ENCODE measurements at regions not wholly inside any gene's neighbourhood (a gene's known extent, or its start where the extent isn't known, plus 50 kb on each side); places are given as distances from the start of the nearest gene placed in this dataset.
A peak's percentile ranks its signal among the peaks of the same experiment; 100 is the strongest.
"Not testable (repeated sequence)": the region's sequence is repeated elsewhere in the genome, so short reads cannot be mapped to it uniquely, and the experiment has no call there.

GRCh38 chr2:111309231-111310075, 188.7 kb downstream of the BCL2L11 start:
- not testable (repeated sequence) for H3K36me3 ChIP-seq (replicated peaks; ENCODE audit: insufficient read depth, low read depth); H2AFZ ChIP-seq; H3K4me2 ChIP-seq; H3K4me1 ChIP-seq (ENCODE audit: insufficient read depth); H3K9me2 ChIP-seq (replicated peaks; ENCODE audit: insufficient read depth); DNase-seq (ENCODE audit: low spot score); H3K4me3 ChIP-seq; H3K27ac ChIP-seq; H3K27me3 ChIP-seq; H4K20me1 ChIP-seq (ENCODE audit: insufficient read depth, poor library complexity, severe bottlenecking); H3K79me2 ChIP-seq; H3K9me3 ChIP-seq (ENCODE audit: low read depth)
- WGBS (ENCODE audit: low lambda C conversion rate, missing lambda C conversion rate) = 79% methylated on average over 5 of the region's 6 CpGs

DNA sequence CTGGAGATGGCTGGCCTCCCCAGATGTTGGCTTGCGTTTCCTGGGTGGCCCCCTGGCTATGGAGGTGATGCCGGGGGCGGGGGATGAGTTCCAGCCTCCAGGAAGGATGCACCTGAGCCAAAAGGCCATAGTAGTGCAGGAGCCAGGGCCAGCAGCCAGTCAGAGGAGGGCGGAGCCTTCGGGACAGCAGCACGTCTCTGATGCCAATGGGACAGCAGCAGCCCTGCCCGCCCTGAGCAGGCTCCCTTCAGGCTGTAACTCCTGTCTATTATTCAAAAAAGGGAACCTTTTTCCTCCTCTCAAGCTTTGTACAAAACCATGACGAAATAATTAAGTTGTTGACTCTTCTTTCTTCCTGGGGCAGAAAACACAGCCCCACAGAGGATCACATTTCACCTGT, 189.7 kb downstream of the BCL2L11 start:
- H2AFZ ChIP-seq; H3K27me3 ChIP-seq; H3K36me3 ChIP-seq (replicated peaks; ENCODE audit: insufficient read depth, low read depth); H3K4me1 ChIP-seq (ENCODE audit: insufficient read depth); H3K27ac ChIP-seq; H3K9me3 ChIP-seq (ENCODE audit: low read depth); H4K20me1 ChIP-seq (ENCODE audit: insufficient read depth, poor library complexity, severe bottlenecking); DNase-seq (ENCODE audit: low spot score); H3K9me2 ChIP-seq (replicated peaks; ENCODE audit: insufficient read depth); H3K4me2 ChIP-seq; H3K79me2 ChIP-seq; H3K4me3 ChIP-seq: not testable (repeated sequence)
- 74% methylated on average over 6 of the region's 8 CpGs for WGBS (ENCODE audit: low lambda C conversion rate, missing lambda C conversion rate)

DNA sequence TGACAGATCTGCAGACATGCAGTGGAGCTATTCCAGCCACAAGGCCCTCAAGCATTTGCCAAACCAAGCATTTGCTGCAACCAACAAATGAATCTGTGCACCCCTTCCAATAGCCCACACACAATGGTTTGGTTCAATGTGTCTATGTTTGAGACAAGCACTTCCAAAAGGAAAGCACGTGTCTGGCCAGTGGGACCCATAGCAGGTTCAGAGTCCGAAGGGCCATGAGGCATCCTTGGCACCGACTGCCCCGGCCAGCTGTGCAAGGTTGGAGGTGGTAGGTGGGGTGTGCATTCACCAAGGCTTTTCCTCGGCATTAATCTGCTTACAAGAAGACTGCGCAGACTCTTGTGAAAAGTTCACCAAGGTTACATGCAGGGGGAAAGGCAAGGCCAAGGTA, 190.9 kb downstream of the BCL2L11 start:
- H3K36me3 ChIP-seq (replicated peaks; ENCODE audit: insufficient read depth, low read depth); H3K9me3 ChIP-seq (ENCODE audit: low read depth); H4K20me1 ChIP-seq (ENCODE audit: insufficient read depth, poor library complexity, severe bottlenecking); H2AFZ ChIP-seq; H3K4me2 ChIP-seq; H3K27me3 ChIP-seq; H3K4me3 ChIP-seq; H3K79me2 ChIP-seq; DNase-seq (ENCODE audit: low spot score); H3K9me2 ChIP-seq (replicated peaks; ENCODE audit: insufficient read depth); H3K4me1 ChIP-seq (ENCODE audit: insufficient read depth); H3K27ac ChIP-seq: not testable (repeated sequence)
- 94% methylated on average over 2 of the region's 6 CpGs for WGBS (ENCODE audit: low lambda C conversion rate, missing lambda C conversion rate)

DNA sequence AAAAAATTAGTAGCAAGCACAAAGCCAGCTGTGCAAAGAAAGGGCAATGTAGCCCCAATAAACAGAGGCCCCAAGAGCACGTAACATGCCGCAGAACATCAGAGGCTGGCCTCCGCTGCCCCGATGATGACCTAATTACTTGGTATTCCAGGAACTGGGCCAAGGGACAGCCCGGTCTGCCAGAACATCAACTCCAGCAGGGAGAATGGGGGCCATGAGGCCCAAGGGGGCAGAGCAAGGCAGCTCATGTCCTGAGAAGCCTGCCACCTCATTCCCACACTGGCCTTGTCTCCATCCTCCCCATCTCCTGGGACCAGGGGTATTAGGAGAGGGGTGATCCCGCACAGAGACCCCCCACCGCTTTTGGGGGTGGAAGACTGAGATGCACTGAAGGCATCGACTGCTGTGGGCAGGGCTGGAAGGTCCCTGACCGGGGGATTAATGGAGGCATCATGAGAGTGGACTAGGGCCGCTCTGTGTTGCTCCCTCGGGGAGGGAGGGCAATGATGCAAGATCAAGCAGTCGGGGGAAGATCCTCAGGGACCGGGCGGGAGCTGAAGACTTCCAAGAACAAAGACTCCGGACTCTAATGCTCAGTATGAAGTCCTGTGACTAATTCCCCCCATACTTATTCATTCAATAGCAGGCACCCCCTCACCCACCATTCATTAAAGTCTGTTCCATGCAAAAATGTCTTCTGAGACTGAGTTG, 192.3 kb downstream of the BCL2L11 start:
- not testable (repeated sequence) for H3K36me3 ChIP-seq (replicated peaks; ENCODE audit: insufficient read depth, low read depth); H3K79me2 ChIP-seq; H3K9me3 ChIP-seq (ENCODE audit: low read depth); H4K20me1 ChIP-seq (ENCODE audit: insufficient read depth, poor library complexity, severe bottlenecking); H3K27me3 ChIP-seq; H3K4me2 ChIP-seq; H3K4me1 ChIP-seq (ENCODE audit: insufficient read depth); H2AFZ ChIP-seq; H3K9me2 ChIP-seq (replicated peaks; ENCODE audit: insufficient read depth); H3K4me3 ChIP-seq; H3K27ac ChIP-seq
- 70% methylated on average over 13 of the region's 15 CpGs for WGBS (ENCODE audit: low lambda C conversion rate, missing lambda C conversion rate)
- peak; percentile 45 for DNase-seq (ENCODE audit: low spot score)

- not testable (repeated sequence) for H2AFZ ChIP-seq; H3K9me3 ChIP-seq (ENCODE audit: low read depth); H3K9me2 ChIP-seq (replicated peaks; ENCODE audit: insufficient read depth); H3K27ac ChIP-seq; H3K79me2 ChIP-seq; H3K4me2 ChIP-seq; H3K4me1 ChIP-seq (ENCODE audit: insufficient read depth); H3K27me3 ChIP-seq; H4K20me1 ChIP-seq (ENCODE audit: insufficient read depth, poor library complexity, severe bottlenecking); H3K36me3 ChIP-seq (replicated peaks; ENCODE audit: insufficient read depth, low read depth); DNase-seq (ENCODE audit: low spot score); H3K4me3 ChIP-seq
- WGBS (ENCODE audit: low lambda C conversion rate, missing lambda C conversion rate) = 78% methylated on average over 2 of the region's 3 CpGs
Observed at GRCh38 chr2:111313711-111314110, 193.0 kb downstream of the BCL2L11 start.

- 88% methylated on average over 9 of the region's 13 CpGs for WGBS (ENCODE audit: low lambda C conversion rate, missing lambda C conversion rate)
Observed at GRCh38 chr2:111315188-111315917, 194.6 kb downstream of the BCL2L11 start.

DNA sequence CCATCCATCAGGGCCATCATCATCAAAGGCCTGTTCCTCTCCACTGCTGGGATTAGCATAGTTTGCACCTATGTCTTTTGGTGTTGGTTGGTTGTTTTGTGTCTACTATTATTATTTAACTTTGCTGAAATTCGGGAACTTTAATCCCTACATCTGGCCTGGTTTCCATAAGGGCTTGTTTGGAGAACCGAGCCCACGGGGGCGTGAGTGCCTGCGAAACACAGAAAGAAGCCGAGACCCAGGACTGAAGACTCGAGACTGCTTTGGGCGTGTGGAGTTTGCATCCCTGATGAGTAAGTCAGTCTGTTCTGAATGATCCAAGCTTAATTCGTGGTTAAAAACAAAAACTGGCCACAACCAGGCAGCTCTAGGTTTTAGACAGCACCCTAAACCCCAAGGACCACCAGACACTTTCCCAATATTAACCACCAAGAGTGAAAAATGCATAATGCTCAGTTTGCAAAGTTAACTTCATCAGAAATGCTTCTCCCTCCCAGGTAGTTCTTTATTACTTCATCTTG, 195.6 kb downstream of the BCL2L11 start:
- not testable (repeated sequence) for H3K79me2 ChIP-seq; H3K27me3 ChIP-seq; H4K20me1 ChIP-seq (ENCODE audit: insufficient read depth, poor library complexity, severe bottlenecking); H3K27ac ChIP-seq; H3K9me2 ChIP-seq (replicated peaks; ENCODE audit: insufficient read depth); H3K4me2 ChIP-seq; DNase-seq (ENCODE audit: low spot score); H3K4me3 ChIP-seq; H3K36me3 ChIP-seq (replicated peaks; ENCODE audit: insufficient read depth, low read depth); H3K4me1 ChIP-seq (ENCODE audit: insufficient read depth); H2AFZ ChIP-seq; H3K9me3 ChIP-seq (ENCODE audit: low read depth)
- 93% methylated on average over 8 of the region's 9 CpGs for WGBS (ENCODE audit: low lambda C conversion rate, missing lambda C conversion rate)

More at GRCh38 chr2:111315188-111315917, 194.6 kb downstream of the BCL2L11 start:
- not testable (repeated sequence) for H3K27me3 ChIP-seq; H3K4me3 ChIP-seq; H4K20me1 ChIP-seq (ENCODE audit: insufficient read depth, poor library complexity, severe bottlenecking); H3K27ac ChIP-seq; H2AFZ ChIP-seq; H3K9me2 ChIP-seq (replicated peaks; ENCODE audit: insufficient read depth); H3K4me2 ChIP-seq; H3K4me1 ChIP-seq (ENCODE audit: insufficient read depth); H3K9me3 ChIP-seq (ENCODE audit: low read depth); DNase-seq (ENCODE audit: low spot score); H3K79me2 ChIP-seq; H3K36me3 ChIP-seq (replicated peaks; ENCODE audit: insufficient read depth, low read depth)

- H3K4me1 ChIP-seq (ENCODE audit: insufficient read depth); H3K4me3 ChIP-seq; H3K27me3 ChIP-seq; H3K9me3 ChIP-seq (ENCODE audit: low read depth); H2AFZ ChIP-seq; H3K79me2 ChIP-seq; H3K27ac ChIP-seq; H3K36me3 ChIP-seq (replicated peaks; ENCODE audit: insufficient read depth, low read depth); H3K9me2 ChIP-seq (replicated peaks; ENCODE audit: insufficient read depth); H4K20me1 ChIP-seq (ENCODE audit: insufficient read depth, poor library complexity, severe bottlenecking); DNase-seq (ENCODE audit: low spot score); H3K4me2 ChIP-seq: not testable (repeated sequence)
- 93% methylated on average over 1 of the region's 2 CpGs for WGBS (ENCODE audit: low lambda C conversion rate, missing lambda C conversion rate)
Observed at GRCh38 chr2:111316881-111317549, 196.3 kb downstream of the BCL2L11 start.
